ENCODE measurements at regions not wholly inside any gene's neighbourhood (a gene's known extent, or its start where the extent isn't known, plus 50 kb on each side); places are given as distances from the start of the nearest gene placed in this dataset.

- TF ChIP-seq EZH2 (IDR thresholded peaks at IDR 0.05; ENCODE audit: borderline replicate concordance, low read depth, low read length, poor library complexity, severe bottlenecking) (no peak), CTCF (conservative IDR thresholded peaks at IDR 0.05; ENCODE audit: low read depth, low read length) (no peak)
Measured at GRCh38 chr16:87058728-87059250, 258.4 kb downstream of the C16orf95 start.
